MM.1S (cell line): ENCODE measurements at regions not wholly inside any gene's neighbourhood (a gene's known extent, or its start where the extent isn't known, plus 50 kb on each side); places are given as distances from the start of the nearest gene placed in this dataset.

Source experiments
- CTCF ChIP-seq: fragments of 300-600 bp; sonication (generic); IDR thresholded peaks from 2 replicates; pipeline ENCODE4 v1.5.1; 2016; ENCODE audit warnings: antibody characterized with exemption, low read length, mixed read lengths
- EZH2phosphoT487 ChIP-seq: fragments of 300-600 bp; sonication (generic); IDR thresholded peaks from 2 replicates; pipeline ENCODE4 v1.6.1; 2018; ENCODE audit warnings: antibody characterized with exemption, low read length

GRCh38 chr10:111367531-111367930 lies 290.7 kb downstream of the ADRA2A start:
- TF ChIP-seq CTCF, result no peak
- no peak for TF ChIP-seq EZH2phosphoT487
